B cell (primary cell): ENCODE measurements at regions not wholly inside any gene's neighbourhood (a gene's known extent, or its start where the extent isn't known, plus 50 kb on each side); places are given as distances from the start of the nearest gene placed in this dataset.

Experiments used
- EZH2 ChIP-seq: IDR thresholded peaks from 2 replicates; pipeline ENCODE4 v1.6.1; 2012; ENCODE audit warnings: borderline replicate concordance, low read depth, mild to moderate bottlenecking, moderate library complexity, low read length; ENCODE audit not compliant: insufficient read depth, poor library complexity, severe bottlenecking
- TF ChIP-seq, protein P1 (sequence below): fragments of 200-600 bp; IDR thresholded peaks from one replicate; pipeline ENCODE4 v1.8.0; 2022; ENCODE audit warnings: antibody characterized with exemption, mild to moderate bottlenecking

DNA sequence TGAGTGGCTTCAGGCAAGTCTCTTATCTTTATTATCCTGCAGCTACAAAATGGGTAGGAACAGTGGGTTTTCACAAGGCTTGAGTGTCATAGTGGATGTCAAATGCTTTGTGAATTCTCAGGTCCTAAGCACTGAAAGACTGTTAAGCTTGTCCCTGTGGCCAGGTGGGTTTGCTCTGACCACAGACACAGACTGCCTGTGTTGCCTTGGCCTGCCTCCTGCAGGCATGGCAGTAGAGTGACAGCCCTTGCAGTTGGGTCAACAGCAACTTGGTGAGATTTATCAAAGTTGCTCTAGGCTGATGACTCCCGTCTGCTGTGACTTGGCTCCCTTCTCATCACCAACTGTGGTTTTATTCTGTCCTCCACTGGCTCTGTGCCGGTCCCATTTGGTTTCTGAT, 520.0 kb upstream of the CCDC196 start:
- TF ChIP-seq, protein P1, sequence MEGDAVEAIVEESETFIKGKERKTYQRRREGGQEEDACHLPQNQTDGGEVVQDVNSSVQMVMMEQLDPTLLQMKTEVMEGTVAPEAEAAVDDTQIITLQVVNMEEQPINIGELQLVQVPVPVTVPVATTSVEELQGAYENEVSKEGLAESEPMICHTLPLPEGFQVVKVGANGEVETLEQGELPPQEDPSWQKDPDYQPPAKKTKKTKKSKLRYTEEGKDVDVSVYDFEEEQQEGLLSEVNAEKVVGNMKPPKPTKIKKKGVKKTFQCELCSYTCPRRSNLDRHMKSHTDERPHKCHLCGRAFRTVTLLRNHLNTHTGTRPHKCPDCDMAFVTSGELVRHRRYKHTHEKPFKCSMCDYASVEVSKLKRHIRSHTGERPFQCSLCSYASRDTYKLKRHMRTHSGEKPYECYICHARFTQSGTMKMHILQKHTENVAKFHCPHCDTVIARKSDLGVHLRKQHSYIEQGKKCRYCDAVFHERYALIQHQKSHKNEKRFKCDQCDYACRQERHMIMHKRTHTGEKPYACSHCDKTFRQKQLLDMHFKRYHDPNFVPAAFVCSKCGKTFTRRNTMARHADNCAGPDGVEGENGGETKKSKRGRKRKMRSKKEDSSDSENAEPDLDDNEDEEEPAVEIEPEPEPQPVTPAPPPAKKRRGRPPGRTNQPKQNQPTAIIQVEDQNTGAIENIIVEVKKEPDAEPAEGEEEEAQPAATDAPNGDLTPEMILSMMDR = no peak
- no peak for TF ChIP-seq EZH2
